Left hindlimb (tissue), 1 donor: ENCODE measurements at regions not wholly inside any gene's neighbourhood (a gene's known extent, or its start where the extent isn't known, plus 50 kb on each side); places are given as distances from the start of the nearest gene placed in this dataset.
"Not testable (repeated sequence)": the region's sequence is repeated elsewhere in the genome, so short reads cannot be mapped to it uniquely, and the experiment has no call there.

Experiments used
- DNase-seq: peaks from one replicate; pipeline ENCODE4 v3.0.0-alpha.2; 2018

- no peak for DNase-seq
These were observed 681.1 kb upstream of the CADM2 start for GRCh38 chr3:84277562-84278224.

- DNase-seq: no peak
These were observed 666.7 kb upstream of the CADM2 start for GRCh38 chr3:84292128-84292527.

- DNase-seq: no peak
These were observed 659.5 kb upstream of the CADM2 start for GRCh38 chr3:84299329-84299728.

- DNase-seq: no peak
These were observed 654.6 kb upstream of the CADM2 start for GRCh38 chr3:84304214-84304613.

GRCh38 chr3:84307339-84307738 is 651.5 kb upstream of the CADM2 start:
- no peak for DNase-seq

- no peak for DNase-seq
These were observed 650.4 kb upstream of the CADM2 start for GRCh38 chr3:84308379-84308778.

GRCh38 chr3:84318273-84318809 is 640.4 kb upstream of the CADM2 start:
- no peak for DNase-seq

GRCh38 chr3:84365563-84366278 is 593.1 kb upstream of the CADM2 start:
- DNase-seq: not testable (repeated sequence)
